Fibroblast of the conjunctiva (primary cell): ENCODE measurements at regions not wholly inside any gene's neighbourhood (a gene's known extent, or its start where the extent isn't known, plus 50 kb on each side); places are given as distances from the start of the nearest gene placed in this dataset.

Experiments
- DNase-seq: peaks from one replicate; pipeline ENCODE4 v3.0.0-alpha.2; 2010; ENCODE audit warnings: low read depth

DNA sequence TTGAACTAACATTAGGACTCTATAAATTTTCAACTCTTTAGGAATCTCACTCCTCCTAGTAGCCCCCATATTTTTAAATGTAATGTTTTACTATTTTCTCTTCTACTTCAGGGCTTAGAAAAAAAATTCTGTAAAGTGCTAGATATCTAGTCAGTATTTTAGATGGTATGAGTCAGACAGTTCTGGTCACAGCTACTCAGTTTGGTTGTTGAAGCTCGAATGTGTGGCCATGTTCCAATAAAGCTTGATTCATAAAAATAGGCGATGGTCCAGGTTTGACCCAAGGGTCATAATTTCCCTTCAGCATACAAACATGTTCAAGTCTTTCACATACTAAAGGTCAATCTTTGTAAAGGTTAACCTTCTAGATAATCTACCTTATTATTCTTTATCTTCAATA lies 566.0 kb upstream of the CDH18 start:
- DNase-seq: peak; percentile 13

DNA sequence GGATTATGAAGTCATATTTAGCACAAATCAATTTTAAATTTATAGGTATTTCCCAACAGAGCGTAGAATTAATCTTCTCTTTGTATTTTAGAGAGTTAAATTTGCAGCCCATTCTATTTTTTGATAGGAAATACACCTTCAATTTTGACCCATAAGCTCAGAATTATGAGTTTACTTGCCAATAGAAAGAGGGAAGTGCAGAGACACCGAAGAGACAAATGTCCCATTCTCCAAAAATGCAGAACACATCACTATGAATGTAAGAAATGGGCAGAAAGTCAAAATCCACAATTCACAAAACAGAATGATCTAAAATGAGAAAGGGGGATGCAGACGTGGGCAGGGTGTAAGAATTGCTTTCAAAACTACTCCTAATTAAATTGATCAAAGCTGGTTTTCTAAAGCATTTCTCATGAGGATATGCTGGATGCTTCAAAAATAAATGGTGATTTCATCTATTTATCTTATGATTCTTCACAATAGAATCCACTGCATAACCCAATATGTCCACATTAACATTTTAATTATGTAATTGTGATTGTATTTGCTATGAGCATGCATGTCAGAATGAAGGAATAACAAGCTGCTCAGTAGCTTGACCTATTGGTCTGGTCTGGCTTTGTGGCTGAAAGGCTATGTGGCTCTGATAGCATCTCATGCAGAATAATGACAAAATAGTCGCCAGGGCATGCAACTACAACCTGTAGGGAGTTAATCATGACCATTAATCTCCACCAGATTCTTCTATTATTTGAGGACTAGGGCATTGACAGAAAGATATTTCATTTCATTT lies 550.1 kb upstream of the CDH18 start:
- no peak for DNase-seq

DNA sequence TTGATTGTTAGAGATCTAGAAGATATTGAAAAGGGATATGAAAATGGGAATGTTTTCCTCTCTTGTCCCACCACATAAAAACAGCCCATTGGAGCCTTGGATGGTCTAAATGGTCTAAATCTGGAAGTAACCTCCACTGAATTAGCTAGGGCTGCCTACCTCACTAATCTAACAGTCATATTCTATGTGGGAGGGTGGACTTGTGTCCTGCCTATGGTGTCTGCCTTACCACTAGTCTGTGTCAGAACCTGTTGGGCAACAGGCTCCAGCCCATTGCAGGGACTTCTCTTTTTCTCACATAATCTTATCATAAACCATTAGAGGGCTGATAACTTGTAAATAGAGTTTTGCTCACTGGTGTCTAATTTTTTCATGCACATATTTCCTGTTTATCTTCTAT lies 548.8 kb upstream of the CDH18 start:
- no peak for DNase-seq

DNA sequence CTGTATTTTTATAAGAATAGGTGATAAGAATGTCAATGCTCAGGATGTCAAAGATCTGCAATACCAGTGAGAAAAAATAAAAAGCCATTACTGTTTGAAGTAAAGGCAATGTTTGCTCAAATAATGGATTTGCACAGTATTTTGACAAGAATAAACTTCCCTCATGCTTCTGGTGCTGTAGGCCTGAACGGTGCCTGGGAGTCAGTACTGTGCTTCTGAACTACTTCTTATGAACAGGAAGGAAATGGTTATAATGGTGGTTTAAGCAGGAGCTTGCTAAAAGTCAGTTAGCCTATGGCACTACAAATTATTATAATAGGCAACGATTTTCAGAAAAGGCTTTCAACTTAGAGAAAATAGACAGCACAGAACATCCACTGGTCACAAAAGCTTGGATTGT lies 548.3 kb upstream of the CDH18 start:
- no peak for DNase-seq

DNA sequence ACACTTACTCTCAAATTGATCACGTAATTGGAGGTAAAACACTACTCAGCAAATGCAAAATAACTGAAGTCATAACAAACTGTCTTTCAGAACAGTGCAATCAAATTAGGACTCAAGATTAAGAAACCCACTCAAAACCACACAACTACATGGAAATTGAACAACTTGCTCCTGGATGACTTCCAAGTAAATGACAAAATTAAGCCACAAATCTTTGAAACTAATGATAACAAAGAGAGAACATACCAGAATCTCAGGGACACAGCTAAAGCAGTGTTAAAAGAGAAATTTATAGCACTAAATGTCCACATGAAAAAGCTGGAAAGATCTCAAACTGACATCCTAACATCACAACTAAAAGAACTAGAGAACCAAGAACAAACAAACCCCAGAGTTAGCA lies 540.5 kb upstream of the CDH18 start:
- DNase-seq: no peak

DNA sequence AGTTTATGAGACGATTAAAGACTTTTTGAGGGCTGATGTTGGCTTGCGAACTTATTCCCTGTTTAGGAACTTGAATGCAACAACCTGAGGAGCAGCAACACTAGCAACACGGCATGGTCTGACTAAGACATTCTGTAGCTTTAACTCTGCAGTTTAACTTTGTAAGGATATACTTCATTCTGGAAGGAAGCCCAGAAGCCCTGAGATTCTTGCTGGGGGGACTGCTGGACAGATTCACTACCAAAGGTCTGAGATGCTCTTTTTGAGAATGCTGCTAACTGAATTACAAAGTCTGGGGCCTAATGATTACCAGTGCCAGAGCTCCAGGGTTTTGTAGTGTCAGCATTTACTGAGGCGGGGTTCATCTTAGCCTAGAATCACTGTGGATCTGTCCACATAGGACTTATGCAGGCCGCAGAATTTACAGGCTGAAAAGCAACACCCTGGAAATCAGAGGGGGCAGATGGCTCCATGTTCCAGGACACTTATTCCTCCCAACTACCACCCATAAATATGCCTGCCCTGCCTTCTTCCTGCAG lies 537.1 kb upstream of the CDH18 start:
- peak; percentile 2 for DNase-seq

DNA sequence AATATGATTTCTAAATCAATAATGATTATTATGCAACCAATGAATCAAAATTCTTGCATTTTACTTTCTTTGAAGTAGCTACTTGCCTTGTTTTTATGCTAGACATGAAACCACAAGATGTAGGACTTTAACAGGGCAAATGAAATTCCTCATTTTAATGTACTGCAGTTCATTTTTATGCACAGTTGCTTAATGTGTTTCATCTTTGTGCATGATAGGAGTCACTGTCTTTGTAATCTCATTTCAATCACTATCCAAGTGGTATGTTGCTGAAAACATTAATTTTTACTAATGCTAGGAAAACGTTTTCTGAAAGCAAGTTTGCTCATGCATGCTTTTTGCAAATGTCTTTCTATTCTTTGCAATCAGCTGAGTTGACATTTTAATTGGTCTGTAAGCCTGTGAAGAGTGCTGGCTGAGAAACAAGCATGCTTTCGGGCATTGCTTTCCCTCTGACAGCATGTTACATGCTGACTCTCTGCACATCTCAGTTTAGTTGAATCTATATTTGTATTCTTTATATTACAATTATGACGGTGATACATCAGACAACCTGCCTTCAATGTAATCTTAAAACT lies 535.0 kb upstream of the CDH18 start:
- DNase-seq: no peak

DNA sequence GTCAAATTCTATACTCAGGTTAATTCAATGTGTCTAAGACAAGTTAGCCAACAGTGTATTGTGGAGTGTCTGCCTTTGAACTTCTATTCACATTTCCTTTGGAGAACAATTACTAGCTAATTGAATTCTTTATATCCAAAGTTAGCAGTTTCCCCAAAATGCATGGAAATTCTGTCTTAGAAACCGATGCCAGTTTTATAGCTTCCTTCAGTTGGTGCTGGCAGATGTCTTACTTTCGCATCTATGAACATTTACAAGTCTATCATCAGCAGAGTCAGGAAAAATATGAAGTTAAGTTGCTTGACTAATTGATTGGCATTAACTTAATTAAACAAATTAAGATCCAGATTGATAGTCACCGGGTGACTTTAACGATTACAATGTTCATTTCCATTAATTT lies 527.6 kb upstream of the CDH18 start:
- DNase-seq: no peak

DNA sequence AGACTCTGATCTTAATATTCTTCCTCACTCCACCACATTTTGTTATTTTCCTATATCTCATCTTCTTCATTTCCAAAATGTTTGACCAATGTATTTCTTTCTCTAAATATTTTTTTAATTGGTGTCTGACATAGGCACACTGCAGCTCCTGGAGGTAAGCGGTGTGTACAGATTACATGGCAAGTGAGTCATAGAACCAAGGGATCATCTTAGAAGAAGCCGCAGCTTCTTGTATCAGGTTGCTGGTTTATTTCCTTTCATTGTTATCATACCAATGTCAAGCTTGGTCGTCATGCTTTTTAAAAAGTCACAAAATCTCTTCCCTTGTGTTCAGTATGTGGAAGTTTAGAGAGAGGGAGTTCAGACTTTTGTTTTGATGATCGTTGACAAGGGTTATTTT lies 526.1 kb upstream of the CDH18 start:
- no peak for DNase-seq

DNA sequence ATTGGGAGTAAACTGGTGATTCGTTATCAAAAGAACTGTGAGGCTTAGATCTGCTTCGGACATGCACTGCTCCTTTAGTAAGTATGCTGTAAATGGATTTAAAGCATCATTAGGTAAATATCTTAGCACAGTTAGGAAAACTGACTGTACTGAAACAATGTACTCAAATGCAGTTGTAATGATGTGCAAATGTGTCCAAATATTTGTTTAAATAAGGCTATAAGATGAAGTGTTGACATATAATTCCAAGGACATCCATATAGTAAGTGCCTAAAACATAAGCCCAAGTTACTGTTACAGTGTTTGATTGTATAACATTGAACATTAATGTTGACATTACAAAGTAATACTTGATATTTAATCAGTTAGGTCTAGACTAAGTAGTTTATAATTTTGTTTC lies 512.5 kb upstream of the CDH18 start:
- no peak for DNase-seq

DNA sequence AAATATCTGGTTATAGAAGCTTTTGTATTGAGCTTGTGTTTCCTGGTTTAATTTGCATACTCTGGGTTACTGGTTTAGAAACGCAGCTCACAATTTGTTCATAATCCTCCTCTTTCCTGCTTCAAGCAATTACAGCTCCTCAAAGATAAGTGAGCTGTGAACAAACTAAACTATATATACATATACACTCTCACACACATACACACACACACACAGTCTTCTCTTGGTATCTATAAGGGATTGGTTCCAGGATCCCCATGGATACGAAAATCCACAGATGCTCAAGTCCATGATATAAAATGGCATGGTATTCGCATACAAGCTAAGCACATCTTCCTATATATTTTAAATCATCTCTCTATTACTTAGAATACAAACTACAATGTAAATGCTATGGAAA lies 510.9 kb upstream of the CDH18 start:
- DNase-seq: no peak

DNA sequence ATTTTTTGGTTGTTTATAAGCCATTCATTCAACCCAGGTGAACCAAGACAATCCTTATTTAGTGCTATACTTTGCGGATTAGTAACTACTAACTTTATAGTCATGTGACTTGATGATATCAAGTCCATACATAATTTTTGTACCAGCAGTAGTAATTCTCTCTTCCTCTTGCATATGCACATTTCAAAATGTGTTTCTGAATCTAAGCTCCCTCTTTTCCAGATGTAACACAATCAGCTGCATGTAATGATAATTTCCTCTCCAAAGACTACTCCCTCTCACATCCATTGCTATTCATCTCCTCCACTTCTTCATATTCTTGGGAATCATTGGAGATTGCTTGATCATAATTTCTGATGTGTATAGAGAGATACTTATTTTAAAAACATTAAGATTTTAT lies 510.1 kb upstream of the CDH18 start:
- no peak for DNase-seq

DNA sequence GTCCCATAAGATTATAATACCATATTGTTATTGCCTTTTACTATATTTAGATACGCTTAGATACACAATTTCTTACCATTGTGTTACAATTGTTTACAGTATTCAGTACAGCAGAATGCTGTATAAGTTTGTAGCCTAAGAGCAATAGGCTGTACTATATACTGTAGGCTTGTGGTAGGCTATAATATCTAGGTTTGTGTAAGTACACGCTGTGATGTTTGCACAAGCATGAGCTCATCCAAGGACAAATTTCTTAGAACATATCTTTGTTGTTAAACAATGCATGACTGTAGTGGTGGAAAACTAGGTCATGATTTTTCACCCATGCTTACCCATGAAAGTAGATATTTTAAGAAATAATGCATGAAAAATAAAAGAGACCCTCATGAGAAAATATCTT lies 509.4 kb upstream of the CDH18 start:
- DNase-seq: no peak

DNA sequence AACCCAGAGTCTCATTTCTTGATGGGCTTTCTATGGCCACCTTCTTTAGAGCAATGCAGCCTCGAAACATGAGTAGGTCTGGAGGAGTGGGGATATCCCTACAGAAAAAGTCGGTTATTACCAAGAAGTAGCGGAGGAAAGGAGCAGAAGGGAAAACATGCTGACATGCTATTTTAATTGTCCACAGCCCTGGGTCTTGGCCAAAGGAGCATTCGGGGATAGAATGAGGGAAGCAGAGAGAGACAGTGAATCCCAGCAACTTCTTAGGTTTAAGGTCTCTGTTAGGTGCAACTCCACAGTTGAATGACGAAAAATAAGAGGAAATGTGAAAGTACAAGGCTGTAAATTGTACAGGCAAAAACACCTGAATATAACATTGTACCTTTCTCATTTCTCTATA lies 506.7 kb upstream of the CDH18 start:
- DNase-seq: no peak

DNA sequence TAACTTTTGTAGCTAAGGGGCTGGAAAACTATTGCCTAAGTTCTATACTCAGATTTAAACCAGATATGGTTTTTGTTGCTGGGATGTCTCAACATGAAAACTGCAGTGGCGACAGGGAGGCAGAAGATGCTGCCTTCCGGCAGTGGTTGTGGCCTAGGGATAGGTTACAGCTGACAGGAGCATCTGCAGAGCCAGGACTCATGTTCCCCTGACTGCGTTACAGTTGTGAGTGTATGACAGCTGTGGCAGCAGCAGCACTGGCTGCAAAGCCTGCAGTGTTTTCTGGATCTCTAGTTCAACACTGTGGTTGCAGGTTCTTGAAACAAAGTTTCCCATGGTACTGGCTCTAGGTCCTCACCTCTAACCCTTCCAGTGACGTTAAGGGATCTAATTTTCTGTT lies 498.8 kb upstream of the CDH18 start:
- no peak for DNase-seq

DNA sequence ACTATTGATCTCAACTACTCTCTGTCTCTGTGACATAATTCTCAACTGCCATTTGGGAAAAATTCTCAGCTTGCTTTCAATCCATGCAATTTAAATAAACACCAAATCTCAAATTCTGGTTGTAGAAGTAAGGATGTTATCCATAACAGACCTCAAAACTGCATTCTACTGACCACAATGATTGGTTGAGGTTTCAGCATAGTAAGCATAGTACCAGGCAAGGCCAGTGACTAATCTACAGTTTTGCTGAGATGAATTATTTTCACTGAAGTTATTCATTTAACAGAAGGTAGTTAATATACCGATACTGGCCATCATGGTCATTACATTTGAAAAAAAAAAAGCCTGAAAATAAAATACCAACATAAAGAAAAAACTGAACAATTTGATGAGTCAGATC lies 488.0 kb upstream of the CDH18 start:
- no peak for DNase-seq

DNA sequence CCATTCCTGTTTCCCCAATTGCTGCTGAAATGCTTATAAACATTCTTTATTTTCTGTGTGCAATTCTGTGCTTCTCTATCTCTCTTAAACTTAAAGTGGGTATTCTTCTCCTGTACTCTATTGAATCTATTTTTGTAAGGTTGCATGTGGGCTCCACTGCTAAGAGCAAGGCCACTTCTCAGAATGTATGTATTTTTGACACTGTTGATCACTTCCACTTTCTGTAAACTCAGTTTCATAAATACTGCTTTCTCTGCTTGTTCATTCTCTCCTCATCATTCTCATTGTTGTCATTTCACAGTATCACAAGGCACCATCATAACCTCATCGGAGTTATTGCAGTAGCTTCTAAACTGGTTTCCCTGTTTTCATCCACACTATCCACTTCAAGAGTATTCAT lies 483.0 kb upstream of the CDH18 start:
- no peak for DNase-seq

DNA sequence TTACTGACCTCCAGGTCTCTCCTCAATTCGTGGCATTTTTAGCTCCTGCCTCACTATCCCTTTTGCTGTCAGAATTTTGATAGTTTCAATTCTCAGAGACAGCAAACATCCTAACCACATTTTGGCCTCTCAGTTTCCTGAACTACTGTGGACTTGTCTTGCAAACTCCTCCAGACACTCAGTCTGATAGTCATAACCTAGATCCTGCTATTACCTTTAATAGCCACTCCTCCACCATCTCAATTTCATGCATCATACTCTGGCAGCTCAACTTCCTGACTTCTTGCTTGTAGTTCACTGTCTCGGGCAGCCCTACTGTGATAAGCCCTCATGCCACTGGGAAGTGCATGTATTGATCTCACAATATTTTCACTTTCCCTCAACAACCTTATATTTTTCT lies 481.8 kb upstream of the CDH18 start:
- DNase-seq: no peak

DNA sequence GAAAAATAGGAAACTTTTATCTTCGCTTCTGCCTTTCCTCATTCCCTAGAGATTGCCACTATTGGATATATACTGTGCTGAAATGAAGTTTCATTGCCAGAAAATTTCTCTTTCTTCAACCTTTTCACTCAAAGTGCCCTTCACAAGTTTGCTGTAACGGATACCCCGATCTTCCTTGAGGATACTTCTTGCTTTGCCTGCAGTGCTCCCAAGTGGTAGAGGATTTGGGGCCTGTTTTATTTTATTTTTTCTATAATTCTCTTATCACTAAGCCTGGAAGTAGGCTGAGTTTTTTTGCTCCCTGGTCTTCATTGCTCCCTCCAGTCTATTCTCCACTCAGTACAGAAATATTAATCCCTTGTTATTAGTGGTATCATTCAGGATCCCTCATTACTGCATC lies 481.4 kb upstream of the CDH18 start:
- no peak for DNase-seq

DNA sequence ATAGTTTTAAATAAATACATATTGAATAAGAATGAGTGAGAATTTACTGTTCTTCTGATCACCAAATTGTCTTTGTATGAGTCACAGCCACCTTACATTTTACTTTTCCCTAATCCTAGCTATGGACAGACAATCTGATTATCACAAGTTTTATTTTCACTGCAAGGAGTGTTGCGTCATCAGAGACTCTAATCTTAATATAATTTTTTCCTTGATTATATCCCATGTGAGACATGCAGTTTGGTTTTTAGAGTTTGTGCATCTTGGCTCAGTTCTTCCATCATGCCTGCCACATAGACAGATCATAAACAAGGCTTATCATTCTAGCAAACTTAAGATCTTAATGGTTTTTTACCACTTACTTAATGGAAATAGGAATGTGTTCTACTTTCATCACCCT lies 478.5 kb upstream of the CDH18 start:
- DNase-seq: no peak

DNA sequence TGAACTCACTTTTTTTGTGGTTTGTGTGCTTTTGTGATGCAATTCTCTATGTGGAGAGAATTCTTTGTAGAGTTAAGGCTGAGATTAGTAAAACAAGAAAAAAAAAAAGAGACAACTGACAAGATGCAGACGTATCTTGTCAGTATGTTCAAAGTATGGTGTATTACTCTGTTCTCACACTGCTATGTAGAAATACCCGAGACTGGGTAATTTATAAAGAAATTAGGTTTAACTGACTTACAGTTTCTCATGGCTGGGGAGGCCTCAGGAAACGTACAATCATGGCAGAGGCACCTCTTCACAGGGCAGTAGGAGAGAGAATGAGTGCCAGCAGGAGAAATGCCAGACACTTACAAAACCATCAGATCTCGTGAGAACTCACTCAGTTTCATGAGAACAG lies 475.2 kb upstream of the CDH18 start:
- no peak for DNase-seq

DNA sequence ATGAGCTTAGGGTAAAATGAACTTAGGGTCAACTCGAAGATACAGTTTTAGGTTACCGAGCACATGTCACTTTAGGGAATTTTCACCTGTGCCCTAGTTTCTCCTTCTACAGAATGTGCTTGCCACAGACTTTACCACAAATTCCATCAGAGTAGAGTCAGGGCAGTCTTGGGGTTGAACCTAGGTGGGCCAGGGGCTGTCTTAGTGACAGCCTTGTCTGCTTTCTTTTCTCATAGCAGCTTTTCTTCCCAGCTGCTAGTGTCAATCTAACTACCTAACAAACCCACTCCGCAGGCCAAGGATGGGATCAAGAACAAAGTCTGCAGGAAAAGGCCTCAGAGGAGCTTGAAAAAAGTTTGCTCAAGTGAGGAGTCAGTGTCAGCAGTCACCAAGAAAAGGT lies 458.1 kb upstream of the CDH18 start:
- DNase-seq: no peak

DNA sequence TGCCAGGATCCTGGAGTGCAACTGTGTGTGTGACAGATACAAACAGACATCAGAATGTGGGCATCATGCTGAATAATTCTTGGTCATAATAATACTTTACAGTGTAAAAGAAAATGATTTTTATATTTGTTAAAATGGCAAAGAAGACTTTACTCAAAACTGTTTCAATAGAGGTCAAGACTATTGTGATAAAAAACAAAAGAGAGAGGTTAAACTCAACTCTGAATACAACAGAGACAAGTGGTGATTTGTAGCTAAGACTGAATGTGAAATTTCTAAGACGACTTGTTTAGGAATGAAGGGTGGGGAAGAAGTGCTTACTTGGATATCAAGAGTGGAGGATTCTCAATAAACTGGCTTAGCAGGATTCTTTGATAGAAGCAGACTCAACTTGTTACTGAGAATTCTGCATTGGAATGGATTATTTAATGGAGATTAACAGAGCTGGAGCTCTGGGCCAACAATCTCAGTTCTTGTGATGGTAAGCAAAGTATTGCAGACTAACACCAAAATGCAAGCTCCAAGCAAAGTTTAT lies 457.4 kb upstream of the CDH18 start:
- DNase-seq: no peak

DNA sequence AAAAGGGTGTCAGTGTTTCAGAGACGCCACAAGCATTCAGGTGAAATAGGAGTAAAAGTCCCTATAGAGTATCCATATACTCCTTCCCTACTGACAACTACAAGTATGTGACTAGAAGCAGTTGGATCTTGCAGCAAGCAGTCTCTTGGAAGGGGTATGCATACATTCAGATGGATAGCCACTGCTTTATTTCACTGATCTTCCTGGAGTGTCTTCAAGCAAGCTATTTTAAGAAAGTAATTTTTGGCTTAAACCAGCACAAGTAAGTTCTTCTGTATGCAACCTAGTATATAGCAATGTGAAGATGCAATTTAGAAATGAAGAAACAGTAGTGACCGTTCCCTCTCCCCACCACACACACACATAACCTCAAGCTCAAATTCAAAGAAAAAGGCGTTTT lies 446.8 kb upstream of the CDH18 start:
- no peak for DNase-seq
